ENCODE measurements at regions not wholly inside any gene's neighbourhood (a gene's known extent, or its start where the extent isn't known, plus 50 kb on each side); places are given as distances from the start of the nearest gene placed in this dataset.
"Not testable (repeated sequence)": the region's sequence is repeated elsewhere in the genome, so short reads cannot be mapped to it uniquely, and the experiment has no call there.

DNA sequence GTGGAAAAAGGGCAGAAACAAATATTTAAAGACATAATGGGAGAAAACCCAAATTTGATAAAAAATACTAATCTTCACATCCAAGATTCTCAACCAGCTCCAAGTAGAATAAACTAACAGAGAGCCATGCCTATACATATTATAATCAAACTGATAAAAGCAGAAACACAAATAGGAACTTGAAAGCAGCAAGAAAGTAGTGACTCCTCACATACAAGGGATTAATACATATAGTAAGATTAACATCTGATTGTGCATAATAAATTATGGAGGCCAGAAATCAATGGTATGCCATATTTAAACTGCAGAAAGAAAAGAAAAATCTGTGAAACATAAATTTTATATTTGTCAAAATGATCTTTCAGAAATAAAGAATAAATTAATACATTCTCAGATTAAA, 454.3 kb upstream of the PCDH10 start:
- TF ChIP-seq POLR2AphosphoS5 (IDR thresholded peaks at IDR 0.05) (no peak), POLR2A (IDR thresholded peaks at IDR 0.05) (no peak)
- TF ChIP-seq, protein P1, sequence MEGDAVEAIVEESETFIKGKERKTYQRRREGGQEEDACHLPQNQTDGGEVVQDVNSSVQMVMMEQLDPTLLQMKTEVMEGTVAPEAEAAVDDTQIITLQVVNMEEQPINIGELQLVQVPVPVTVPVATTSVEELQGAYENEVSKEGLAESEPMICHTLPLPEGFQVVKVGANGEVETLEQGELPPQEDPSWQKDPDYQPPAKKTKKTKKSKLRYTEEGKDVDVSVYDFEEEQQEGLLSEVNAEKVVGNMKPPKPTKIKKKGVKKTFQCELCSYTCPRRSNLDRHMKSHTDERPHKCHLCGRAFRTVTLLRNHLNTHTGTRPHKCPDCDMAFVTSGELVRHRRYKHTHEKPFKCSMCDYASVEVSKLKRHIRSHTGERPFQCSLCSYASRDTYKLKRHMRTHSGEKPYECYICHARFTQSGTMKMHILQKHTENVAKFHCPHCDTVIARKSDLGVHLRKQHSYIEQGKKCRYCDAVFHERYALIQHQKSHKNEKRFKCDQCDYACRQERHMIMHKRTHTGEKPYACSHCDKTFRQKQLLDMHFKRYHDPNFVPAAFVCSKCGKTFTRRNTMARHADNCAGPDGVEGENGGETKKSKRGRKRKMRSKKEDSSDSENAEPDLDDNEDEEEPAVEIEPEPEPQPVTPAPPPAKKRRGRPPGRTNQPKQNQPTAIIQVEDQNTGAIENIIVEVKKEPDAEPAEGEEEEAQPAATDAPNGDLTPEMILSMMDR (IDR thresholded peaks at IDR 0.05), result no peak
- H3K27me3 ChIP-seq (replicated peaks; ENCODE audit: insufficient read depth), result no peaks in the 10 kb centered on the region
- no peak overlapping the region for H3K27ac ChIP-seq
- H3K4me1 ChIP-seq (replicated peaks), result no peaks in the 10 kb centered on the region
- H3K4me3 ChIP-seq, result no peak overlapping the region
- no peak for DNase-seq (ENCODE audit: low spot score)
- intact Hi-C loops (cut with DNase I), result no loop called here
- no peaks in the 10 kb centered on the region for H3K9me3 ChIP-seq
- H3K36me3 ChIP-seq, result no peaks in the 10 kb centered on the region

DNA sequence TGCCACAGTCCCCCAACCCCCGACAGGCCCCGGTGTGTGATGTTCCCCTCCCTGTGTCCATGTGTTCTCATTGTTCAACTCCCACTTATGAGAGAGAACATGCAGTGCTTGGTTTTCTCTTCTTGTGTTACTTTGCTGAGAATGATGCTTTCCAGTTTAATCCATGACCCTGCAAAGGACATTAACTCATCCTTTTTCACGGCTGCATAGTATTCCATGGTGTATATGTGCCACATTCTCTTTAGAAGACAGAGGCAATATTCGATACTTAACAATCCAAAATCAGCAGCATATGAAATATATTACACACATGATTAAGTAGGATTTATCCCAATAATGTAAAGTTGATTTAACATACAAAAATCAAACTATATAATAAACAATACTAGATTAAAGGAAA, 451.6 kb upstream of the PCDH10 start:
- H3K9me3 ChIP-seq; H3K27ac ChIP-seq; H3K4me3 ChIP-seq; H3K36me3 ChIP-seq; intact Hi-C loops (cut with DNase I); DNase-seq (ENCODE audit: low spot score); H3K27me3 ChIP-seq (replicated peaks; ENCODE audit: insufficient read depth); H3K4me1 ChIP-seq (replicated peaks): not testable (repeated sequence)
- WGBS, result 69% methylated on average over 4 of the region's 4 CpGs

DNA sequence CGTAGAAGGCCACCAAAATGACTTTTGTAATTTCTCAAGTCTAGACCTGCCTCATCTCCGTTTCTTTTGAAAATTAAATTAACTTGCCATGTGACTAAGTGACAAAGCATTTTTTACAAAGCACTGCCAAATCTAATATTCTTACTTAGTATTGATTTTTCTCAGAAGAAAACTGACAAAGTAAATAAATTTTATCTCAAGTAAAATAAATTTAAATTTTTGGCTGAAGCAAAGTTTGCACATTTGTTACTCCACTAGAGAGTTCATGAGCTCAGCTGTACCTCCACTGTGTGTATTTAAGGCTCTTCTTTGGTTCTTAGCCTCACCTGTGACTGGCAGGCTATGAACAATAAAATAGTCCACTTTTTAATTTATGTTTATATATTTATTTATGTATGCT, 441.1 kb upstream of the PCDH10 start:
- 34% methylated on average over 2 of the region's 2 CpGs for WGBS
- intact Hi-C loops (cut with DNase I), result no loop called here
- Histone ChIP-seq H3K27ac (no peak overlapping the region), H3K9me3 (no peaks in the 10 kb centered on the region), H3K4me1 (replicated peaks) (no peaks in the 10 kb centered on the region), H3K27me3 (replicated peaks; ENCODE audit: insufficient read depth) (no peaks in the 10 kb centered on the region), H3K4me3 (no peak overlapping the region), H3K36me3 (no peaks in the 10 kb centered on the region)
- TF ChIP-seq POLR2AphosphoS5 (IDR thresholded peaks at IDR 0.05), result no peak
- no peak for TF ChIP-seq POLR2A (IDR thresholded peaks at IDR 0.05)
- TF ChIP-seq, protein P1 (IDR thresholded peaks at IDR 0.05), result no peak
- no peak for DNase-seq (ENCODE audit: low spot score)

DNA sequence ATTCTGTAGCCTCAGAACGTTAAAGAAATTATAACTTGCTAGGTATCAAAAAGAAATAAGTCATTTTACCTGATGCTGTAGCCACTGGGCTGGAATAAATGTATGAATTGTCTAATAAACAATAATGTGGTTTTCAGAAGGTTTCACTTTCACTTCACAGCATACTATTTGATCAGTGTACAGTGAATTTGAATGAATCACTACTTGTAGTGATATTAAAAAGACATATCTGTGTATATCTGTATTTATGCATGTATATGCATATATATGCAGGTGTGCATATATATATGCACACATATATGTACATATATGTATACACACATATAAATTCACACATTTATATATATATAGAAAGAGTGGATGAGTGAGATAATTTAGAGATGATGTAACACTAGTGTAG, 440.0 kb upstream of the PCDH10 start:
- no peaks in the 10 kb centered on the region for H3K4me1 ChIP-seq (replicated peaks)
- intact Hi-C loops (cut with DNase I), result no loop called here
- H3K4me3 ChIP-seq, result no peak overlapping the region
- 27% methylated on average over 1 of the region's 1 CpG for WGBS
- no peak overlapping the region for H3K27ac ChIP-seq
- no peaks in the 10 kb centered on the region for H3K36me3 ChIP-seq
- no peaks in the 10 kb centered on the region for H3K9me3 ChIP-seq
- DNase-seq (ENCODE audit: low spot score), result no peak
- TF ChIP-seq, protein P1 (IDR thresholded peaks at IDR 0.05), result no peak
- H3K27me3 ChIP-seq (replicated peaks; ENCODE audit: insufficient read depth), result no peaks in the 10 kb centered on the region

DNA sequence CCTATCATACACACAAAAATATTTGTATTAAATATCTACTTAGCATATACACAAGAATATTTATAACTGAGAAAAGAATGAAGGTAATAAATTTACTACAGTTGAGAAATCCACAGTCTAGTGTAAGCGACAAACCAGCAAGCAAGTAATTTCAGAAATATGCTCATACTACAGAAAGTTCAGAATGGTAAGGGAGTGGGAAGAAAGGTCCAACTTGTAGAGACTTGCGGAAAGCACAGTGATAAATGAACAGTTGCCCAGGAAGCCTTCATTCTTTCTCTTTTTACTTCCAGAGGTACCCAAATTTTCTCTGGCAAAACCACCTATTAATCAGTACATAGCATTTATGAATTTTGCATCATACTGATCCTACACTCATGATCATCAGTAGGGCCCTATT, 438.1 kb upstream of the PCDH10 start:
- TF ChIP-seq, protein P1 (IDR thresholded peaks at IDR 0.05), result no peak
- no peak for TF ChIP-seq POLR2A (IDR thresholded peaks at IDR 0.05)
- TF ChIP-seq POLR2AphosphoS5 (IDR thresholded peaks at IDR 0.05), result no peak
- H3K9me3 ChIP-seq, result no peaks in the 10 kb centered on the region
- H3K27ac ChIP-seq, result no peak overlapping the region
- no peak overlapping the region for H3K4me3 ChIP-seq
- 83% methylated on average over 2 of the region's 2 CpGs for WGBS
- H3K36me3 ChIP-seq, result no peaks in the 10 kb centered on the region
- intact Hi-C loops (cut with DNase I), result no loop called here
- no peak for DNase-seq (ENCODE audit: low spot score)
- H3K4me1 ChIP-seq (replicated peaks), result no peaks in the 10 kb centered on the region
- H3K27me3 ChIP-seq (replicated peaks; ENCODE audit: insufficient read depth), result no peaks in the 10 kb centered on the region

DNA sequence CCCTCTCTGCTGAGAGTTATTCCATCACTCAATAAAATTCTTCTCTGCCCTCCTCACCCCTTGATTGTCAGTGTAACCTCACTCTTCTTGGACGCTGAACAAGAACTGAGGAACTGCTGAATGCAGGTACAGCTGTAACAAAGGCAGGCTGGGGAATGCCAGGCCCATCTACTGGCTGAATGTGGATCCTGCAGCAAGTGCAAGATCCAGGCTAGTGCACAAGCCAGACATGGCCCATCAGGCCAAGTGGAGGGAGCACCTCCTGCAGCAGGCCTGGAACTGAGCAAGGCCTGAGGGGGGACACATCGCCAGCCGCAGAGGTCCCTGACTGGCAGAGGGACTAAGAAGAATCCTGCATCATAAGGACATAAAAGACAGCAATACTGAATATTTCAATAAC, 411.8 kb upstream of the PCDH10 start:
- no peaks in the 10 kb centered on the region for H3K9me3 ChIP-seq
- no peaks in the 10 kb centered on the region for H3K36me3 ChIP-seq
- no peak for DNase-seq (ENCODE audit: low spot score)
- no peaks in the 10 kb centered on the region for H3K4me1 ChIP-seq (replicated peaks)
- no peak overlapping the region for H3K27ac ChIP-seq
- 89% methylated on average over 3 of the region's 3 CpGs for WGBS
- TF ChIP-seq POLR2AphosphoS5 (IDR thresholded peaks at IDR 0.05) (no peak), POLR2A (IDR thresholded peaks at IDR 0.05) (no peak)
- TF ChIP-seq, protein P1 (IDR thresholded peaks at IDR 0.05), result no peak
- H3K4me3 ChIP-seq, result no peak overlapping the region
- intact Hi-C loops (cut with DNase I), result no loop called here
- H3K27me3 ChIP-seq (replicated peaks; ENCODE audit: insufficient read depth), result no peaks in the 10 kb centered on the region

Data from prostate gland (tissue), 2 donors.